GM13976 (cell line): ENCODE measurements at regions not wholly inside any gene's neighbourhood (a gene's known extent, or its start where the extent isn't known, plus 50 kb on each side); places are given as distances from the start of the nearest gene placed in this dataset.

Source experiments
- DNase-seq: peaks from one replicate; pipeline ENCODE4 v3.0.0; 2012; ENCODE audit warnings: low spot score
- in situ Hi-C: fragments of 300-500 bp; cut with MboI; formaldehyde crosslinking; loops from one replicate; pipeline ENCODE4 v1.12.0; 2022; ENCODE audit warnings: low sequenced_read_pairs, mixed read lengths, inconsistent platforms; ENCODE audit not compliant: unreplicated experiment
- TF ChIP-seq, protein P1 (sequence below): IDR thresholded peaks from 2 replicates; pipeline ENCODE4 v1.5.1; 2012; ENCODE audit warnings: borderline replicate concordance, mild to moderate bottlenecking; ENCODE audit not compliant: insufficient read depth; ENCODE audit errors: extremely low read depth, missing control alignments, control extremely low read depth

DNA sequence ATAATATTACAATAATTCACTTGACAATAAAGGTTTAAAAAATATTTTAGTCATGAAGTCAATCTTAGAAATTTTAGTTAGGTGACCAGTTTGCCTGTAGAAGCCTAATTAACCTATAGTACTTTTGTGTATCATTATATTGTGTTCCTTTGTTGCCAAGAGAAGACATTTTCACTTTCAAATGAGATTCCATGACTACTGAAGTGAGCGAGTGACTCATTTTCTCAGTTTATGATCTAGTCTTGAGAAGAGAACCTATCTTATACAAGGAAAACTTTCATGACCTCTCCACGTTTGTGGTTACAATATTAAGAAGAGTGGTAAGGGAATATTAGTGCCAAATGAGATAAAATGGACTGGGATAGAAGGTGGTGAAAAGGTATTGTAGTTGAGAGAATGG, 423.9 kb upstream of the CHORDC1 start:
- in situ Hi-C loops, result no loop called here
- TF ChIP-seq, protein P1, sequence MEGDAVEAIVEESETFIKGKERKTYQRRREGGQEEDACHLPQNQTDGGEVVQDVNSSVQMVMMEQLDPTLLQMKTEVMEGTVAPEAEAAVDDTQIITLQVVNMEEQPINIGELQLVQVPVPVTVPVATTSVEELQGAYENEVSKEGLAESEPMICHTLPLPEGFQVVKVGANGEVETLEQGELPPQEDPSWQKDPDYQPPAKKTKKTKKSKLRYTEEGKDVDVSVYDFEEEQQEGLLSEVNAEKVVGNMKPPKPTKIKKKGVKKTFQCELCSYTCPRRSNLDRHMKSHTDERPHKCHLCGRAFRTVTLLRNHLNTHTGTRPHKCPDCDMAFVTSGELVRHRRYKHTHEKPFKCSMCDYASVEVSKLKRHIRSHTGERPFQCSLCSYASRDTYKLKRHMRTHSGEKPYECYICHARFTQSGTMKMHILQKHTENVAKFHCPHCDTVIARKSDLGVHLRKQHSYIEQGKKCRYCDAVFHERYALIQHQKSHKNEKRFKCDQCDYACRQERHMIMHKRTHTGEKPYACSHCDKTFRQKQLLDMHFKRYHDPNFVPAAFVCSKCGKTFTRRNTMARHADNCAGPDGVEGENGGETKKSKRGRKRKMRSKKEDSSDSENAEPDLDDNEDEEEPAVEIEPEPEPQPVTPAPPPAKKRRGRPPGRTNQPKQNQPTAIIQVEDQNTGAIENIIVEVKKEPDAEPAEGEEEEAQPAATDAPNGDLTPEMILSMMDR, result no peak
- DNase-seq, result no peak

GRCh38 chr11:90646266-90646665, 423.4 kb upstream of the CHORDC1 start:
- TF ChIP-seq, protein P1, result no peak
- no peak for DNase-seq
- in situ Hi-C loops, result no loop called here

- DNase-seq, result no peak
- in situ Hi-C loops, result no loop called here
- TF ChIP-seq, protein P1, result peak; percentile 14
Measured at GRCh38 chr11:90639461-90639993, 416.7 kb upstream of the CHORDC1 start.

GRCh38 chr11:90635886-90636285, 413.0 kb upstream of the CHORDC1 start:
- in situ Hi-C loops, result no loop called here
- TF ChIP-seq, protein P1, result no peak
- no peak for DNase-seq

DNA sequence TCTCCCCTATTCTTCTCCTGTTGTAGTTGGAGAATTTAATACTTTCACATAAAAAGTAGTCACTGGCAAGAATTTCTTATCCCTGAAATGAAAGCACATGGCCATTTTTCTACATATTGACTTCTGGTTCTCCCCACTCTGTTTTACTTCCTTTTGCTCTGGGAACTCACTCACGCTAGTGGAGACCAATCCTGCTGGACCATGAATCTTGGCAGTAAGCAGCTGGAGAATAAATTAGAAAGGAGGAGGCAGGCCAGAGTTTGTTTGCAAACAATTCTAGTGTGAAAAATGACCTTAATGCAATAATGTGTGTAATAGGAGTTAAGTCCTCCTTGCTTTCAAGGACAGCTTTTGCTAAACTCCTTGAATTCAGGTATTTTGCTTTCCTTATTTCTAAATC, 412.3 kb upstream of the CHORDC1 start:
- no peak for DNase-seq
- TF ChIP-seq, protein P1, result no peak
- in situ Hi-C loops, result no loop called here

GRCh38 chr11:90630176-90630575, 407.3 kb upstream of the CHORDC1 start:
- TF ChIP-seq, protein P1, result no peak
- DNase-seq, result no peak
- in situ Hi-C loops, result no loop called here
